C4-2B (cell line): ENCODE measurements at regions not wholly inside any gene's neighbourhood (a gene's known extent, or its start where the extent isn't known, plus 50 kb on each side); places are given as distances from the start of the nearest gene placed in this dataset.

Experiments
- H3K27ac ChIP-seq: fragments of 450-650 bp; 2 replicates; pipeline ENCODE4 v1.5.1; 2017
- ZFX ChIP-seq: fragments of 450-650 bp; IDR thresholded peaks from 2 replicates; pipeline ENCODE4 v1.6.1; 2017
- TF ChIP-seq, protein P1 (sequence below): fragments of 450-650 bp; conservative IDR thresholded peaks from 2 replicates; pipeline ENCODE4 v1.5.1; 2017; ENCODE audit warnings: mild to moderate bottlenecking

DNA sequence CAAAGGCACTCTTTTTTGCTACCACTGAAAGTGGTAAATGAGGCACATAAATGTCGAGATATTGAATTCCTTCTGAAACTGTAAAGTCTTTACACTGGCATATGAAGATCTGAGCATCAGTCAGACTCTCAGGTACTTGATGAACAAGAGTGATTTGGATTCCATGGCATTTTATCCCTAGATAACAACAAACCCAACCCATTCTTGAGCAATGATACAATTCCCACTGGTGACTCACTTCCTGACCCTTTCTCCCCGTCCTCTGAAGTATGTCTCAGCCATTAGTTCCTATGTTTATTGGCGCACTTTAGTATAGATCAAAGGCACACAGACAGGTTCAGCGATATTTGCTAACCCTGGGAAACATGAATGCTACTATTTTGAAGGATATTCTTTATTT is 147.0 kb upstream of the RBFOX1 start:
- TF ChIP-seq, protein P1, sequence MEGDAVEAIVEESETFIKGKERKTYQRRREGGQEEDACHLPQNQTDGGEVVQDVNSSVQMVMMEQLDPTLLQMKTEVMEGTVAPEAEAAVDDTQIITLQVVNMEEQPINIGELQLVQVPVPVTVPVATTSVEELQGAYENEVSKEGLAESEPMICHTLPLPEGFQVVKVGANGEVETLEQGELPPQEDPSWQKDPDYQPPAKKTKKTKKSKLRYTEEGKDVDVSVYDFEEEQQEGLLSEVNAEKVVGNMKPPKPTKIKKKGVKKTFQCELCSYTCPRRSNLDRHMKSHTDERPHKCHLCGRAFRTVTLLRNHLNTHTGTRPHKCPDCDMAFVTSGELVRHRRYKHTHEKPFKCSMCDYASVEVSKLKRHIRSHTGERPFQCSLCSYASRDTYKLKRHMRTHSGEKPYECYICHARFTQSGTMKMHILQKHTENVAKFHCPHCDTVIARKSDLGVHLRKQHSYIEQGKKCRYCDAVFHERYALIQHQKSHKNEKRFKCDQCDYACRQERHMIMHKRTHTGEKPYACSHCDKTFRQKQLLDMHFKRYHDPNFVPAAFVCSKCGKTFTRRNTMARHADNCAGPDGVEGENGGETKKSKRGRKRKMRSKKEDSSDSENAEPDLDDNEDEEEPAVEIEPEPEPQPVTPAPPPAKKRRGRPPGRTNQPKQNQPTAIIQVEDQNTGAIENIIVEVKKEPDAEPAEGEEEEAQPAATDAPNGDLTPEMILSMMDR = no peak
- TF ChIP-seq ZFX = no peak
- no peak overlapping the region for H3K27ac ChIP-seq

DNA sequence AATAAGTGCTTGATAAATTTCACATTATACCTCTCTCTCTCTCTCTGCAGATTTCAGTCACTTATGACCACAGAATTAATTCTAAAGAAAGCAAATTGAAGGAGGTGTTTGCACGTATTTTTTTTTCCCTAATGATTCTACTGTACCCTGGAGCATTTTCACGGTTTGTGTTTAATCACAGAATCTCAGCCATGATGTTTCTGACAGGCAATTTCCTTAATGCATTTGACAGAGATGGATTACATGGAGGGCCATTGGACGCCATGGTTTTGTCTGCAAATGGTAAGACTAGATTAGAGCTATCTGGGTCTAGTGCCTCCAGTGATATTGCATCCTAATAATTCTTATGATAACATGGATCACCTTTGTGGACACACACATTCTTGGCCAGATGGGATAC is 147.5 kb upstream of the RBFOX1 start:
- TF ChIP-seq, protein P1 = no peak
- no peak for TF ChIP-seq ZFX
- H3K27ac ChIP-seq = no peak overlapping the region

GRCh38 chr16:7183768-7184167 is 148.9 kb upstream of the RBFOX1 start:
- TF ChIP-seq, protein P1 = no peak
- no peak for TF ChIP-seq ZFX
- no peak overlapping the region for H3K27ac ChIP-seq

DNA sequence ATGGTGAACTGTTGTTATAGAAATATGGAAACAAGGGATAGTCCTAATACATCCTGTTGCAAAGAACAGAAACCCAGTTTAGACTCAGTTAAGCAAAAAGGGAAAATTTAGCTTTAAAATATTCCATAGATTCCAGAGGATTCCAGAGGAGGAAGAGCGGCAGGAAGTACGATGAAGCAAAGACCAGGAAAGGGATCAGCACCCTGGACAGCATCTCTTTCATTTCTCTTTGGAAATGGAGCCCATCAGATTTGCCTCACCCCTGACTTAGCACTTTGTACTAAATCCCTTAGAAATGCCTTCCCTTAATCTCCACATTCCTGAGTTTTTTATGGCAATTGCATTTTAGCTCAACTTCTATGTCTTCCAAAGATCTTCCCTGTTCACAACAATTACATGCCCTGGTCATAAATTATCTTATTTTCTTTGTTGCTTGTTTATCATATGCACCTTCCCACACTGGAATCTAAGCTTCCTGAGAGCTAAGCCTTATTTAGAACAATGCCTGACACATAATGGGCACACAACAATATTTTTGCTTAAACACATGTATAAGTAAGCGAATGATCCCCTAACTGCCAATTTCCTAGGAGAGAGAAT is 150.0 kb upstream of the RBFOX1 start:
- H3K27ac ChIP-seq = no peak overlapping the region
- TF ChIP-seq ZFX = no peak
- TF ChIP-seq, protein P1 = no peak

GRCh38 chr16:7177875-7178274 is 154.8 kb upstream of the RBFOX1 start:
- no peak for TF ChIP-seq ZFX
- TF ChIP-seq, protein P1 = no peak
- H3K27ac ChIP-seq = no peak overlapping the region

- H3K27ac ChIP-seq = no peak overlapping the region
- no peak for TF ChIP-seq ZFX
- TF ChIP-seq, protein P1 = no peak
Observed at GRCh38 chr16:7171151-7171550, 161.5 kb upstream of the RBFOX1 start.

DNA sequence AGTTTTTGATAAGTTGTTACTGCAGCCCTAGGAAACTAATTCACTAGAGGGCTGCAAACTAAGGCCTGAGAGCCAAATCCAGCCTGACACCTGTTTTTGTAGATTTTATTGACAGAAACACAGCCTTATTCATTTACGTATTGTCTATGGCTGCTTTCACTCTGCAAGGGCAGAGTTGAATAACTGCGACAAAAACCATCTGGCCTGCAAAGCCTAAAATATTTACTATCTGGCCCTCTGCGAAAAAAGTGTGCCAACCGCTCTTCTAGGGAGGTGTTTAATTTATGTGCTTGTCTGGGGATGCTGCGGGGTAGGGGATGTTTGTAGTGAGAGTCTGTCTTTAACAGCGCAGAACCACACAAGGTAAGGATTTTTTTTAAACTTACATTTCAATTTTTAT is 165.0 kb upstream of the RBFOX1 start:
- H3K27ac ChIP-seq = no peak overlapping the region
- TF ChIP-seq, protein P1 = no peak
- no peak for TF ChIP-seq ZFX
